ENCODE measurements at regions not wholly inside any gene's neighbourhood (a gene's known extent, or its start where the extent isn't known, plus 50 kb on each side); places are given as distances from the start of the nearest gene placed in this dataset.

- peak overlapping the region; percentile 38 to 45; a peak in 3 of 4 replicates for H3K9ac ChIP-seq (ENCODE audit: insufficient read depth in 1 of 2, low read depth in 2 of 2, low read length in 2 of 2)
- POLR2A ChIA-PET, result interaction anchor here (0.5 to 1.6 kb wide), 6 partner anchors 8 to 264 kb away, joined by 3 to 8 read pairs (median 3); partner anchors contain the start of genes CYB5RL and MRPL37
- no peaks in the 10 kb centered on the region for H4K20me1 ChIP-seq (replicated peaks; ENCODE audit: control insufficient read depth, insufficient read depth, low read length)
- in situ Hi-C loops (cut with MboI) (no loop called here), intact Hi-C loops (cut with micrococcal nuclease) (loop anchor here (1.0 to 5.0 kb wide), 2 partner anchors 37 to 57 kb away; no protein-coding TSS in a partner anchor)
- peaks cover 43 to 46% of the 10 kb centered on the region in 2 experiments for H3K4me1 ChIP-seq (replicated peaks in 1 of 2; ENCODE audit: control insufficient read depth in 2 of 2, insufficient read depth in 2 of 2, low read length in 2 of 2)
- no peak overlapping the region for H3K4me3 ChIP-seq
- no peaks in the 10 kb centered on the region for H3K9me3 ChIP-seq (replicated peaks; ENCODE audit: control insufficient read depth, insufficient read depth, low read depth, low read length)
- peak overlapping the region; percentile 67 for H3K27ac ChIP-seq (ENCODE audit: extremely low read depth, low read depth, low read length)
- no peak for FAIRE-seq
- no peaks in the 10 kb centered on the region for H3K36me3 ChIP-seq (ENCODE audit: control insufficient read depth, insufficient read depth, low read length)
- 12% methylated on average over 7 of the region's 7 CpGs for WGBS (ENCODE audit: insufficient coverage, low coverage, missing lambda C conversion rate)
- H3K79me2 ChIP-seq (ENCODE audit: control insufficient read depth, insufficient read depth, low read length), result no peaks in the 10 kb centered on the region
- CTCF ChIA-PET (ENCODE audit: low intra/inter-chr PET ratio), result no interaction called here
- ATAC-seq, result peak; percentile 4
- no TSS peak for BruUV-seq (replicated peaks)
- peak overlapping the region; percentile 76 for H2AFZ ChIP-seq (ENCODE audit: low read depth, low read length)
- H3K27me3 ChIP-seq (ENCODE audit: control insufficient read depth in 2 of 2, insufficient read depth in 2 of 2, low read length in 2 of 2), result no peaks in the 10 kb centered on the region
- H3K9me1 ChIP-seq (ENCODE audit: control insufficient read depth, insufficient read depth, low read length), result peaks cover 2% of the 10 kb centered on the region
- no peak for DNase-seq (ENCODE audit: extremely low read depth in 1 of 4, low spot score in 3 of 4)
- H3K4me2 ChIP-seq (ENCODE audit: insufficient read depth, low read length), result peak overlapping the region; percentile 70
- TF ChIP-seq STAG1 (CRISPR knock-in tag; IDR thresholded peaks at IDR 0.05; ENCODE audit: borderline replicate concordance) (no peak), HDAC8 (tag; IDR thresholded peaks at IDR 0.05) (0 out of 2 replicates have a peak, but pooled peaks have one; percentile 9), CEBPG (CRISPR knock-in tag; IDR thresholded peaks at IDR 0.05) (no peak), CEBPG (tag; conservative IDR thresholded peaks at IDR 0.05 in 1 of 2, IDR thresholded peaks at IDR 0.05 in 1 of 2) (peak; percentile 15 to 72; a peak in 1 of 4 replicates), MED1 (CRISPR knock-in tag; IDR thresholded peaks at IDR 0.05; ENCODE audit: borderline replicate concordance) (no peak), USF1 (CRISPR knock-in tag; IDR thresholded peaks at IDR 0.05) (no peak), HIVEP1 (CRISPR knock-in tag; IDR thresholded peaks at IDR 0.05) (peak; percentile 42; the same call in 1 of the 2 replicates), ERF (CRISPR knock-in tag; IDR thresholded peaks at IDR 0.05) (peak; percentile 42; the same call in 1 of the 2 replicates), NFE2 (IDR thresholded peaks at IDR 0.05; ENCODE audit: low read depth) (no peak), RB1 (IDR thresholded peaks at IDR 0.05; ENCODE audit: low read depth) (0 out of 2 replicates have a peak, but pooled peaks have one; percentile 16), BACH1 (tag; IDR thresholded peaks at IDR 0.05) (no peak), ZNF695 (CRISPR knock-in tag; IDR thresholded peaks at IDR 0.05) (no peak), ZBTB12 (CRISPR knock-in tag; IDR thresholded peaks at IDR 0.05) (peak; percentile 16; the same call in 1 of the 2 replicates), MAX (CRISPR knock-in tag; IDR thresholded peaks at IDR 0.05) (no peak), ATF3 (IDR thresholded peaks at IDR 0.05) (peak; percentile 51; the same call in 1 of the 2 replicates), ATF3 (CRISPR knock-in tag; conservative IDR thresholded peaks at IDR 0.05) (no peak), JUNB (CRISPR knock-in tag; conservative IDR thresholded peaks at IDR 0.05) (no peak), ZNF282 (CRISPR knock-in tag; IDR thresholded peaks at IDR 0.05) (0 out of 2 replicates have a peak, but pooled peaks have one; percentile 72)
These were observed 57.9 kb upstream of the SSBP3 start for GRCh38 chr1:54464031-54464476.

Data from K562 (cell line).